Natural killer cell (primary cell): ENCODE measurements at regions not wholly inside any gene's neighbourhood (a gene's known extent, or its start where the extent isn't known, plus 50 kb on each side); places are given as distances from the start of the nearest gene placed in this dataset.

Experiments
- ATAC-seq, 3 donors: fragments of 150-1000 bp in 2 of 3; fragments of 200-7000 bp in 1 of 3; cut with Tn5 transposase; 1 replicate in 1 of 3; 2 replicates in 2 of 3; pipeline ENCODE4 v1.10.0; 2021; ENCODE audit warnings: mild to moderate bottlenecking in 2 of 3, moderate library complexity in 2 of 3
- DNase-seq, 2 donors: peaks; one replicate each; pipeline versions ENCODE4 v3.0.0 to v3.0.0-alpha.2; 2013 to 2021; ENCODE audit warnings: mixed read lengths in 1 of 2
- H3K27ac ChIP-seq: one replicate; pipeline ENCODE4 v1.5.1; 2013; ENCODE audit warnings: mild to moderate bottlenecking, low read length
- H3K27me3 ChIP-seq: one replicate; pipeline ENCODE4 v1.6.1; 2013; ENCODE audit warnings: low read length; ENCODE audit not compliant: control insufficient read depth, insufficient read depth
- H3K36me3 ChIP-seq: one replicate; pipeline ENCODE4 v1.6.1; 2013; ENCODE audit warnings: low read length; ENCODE audit not compliant: control insufficient read depth, insufficient read depth
- H3K4me1 ChIP-seq: one replicate; pipeline ENCODE4 v1.6.1; 2013; ENCODE audit warnings: low read length; ENCODE audit not compliant: control insufficient read depth, insufficient read depth
- H3K4me3 ChIP-seq: one replicate; pipeline ENCODE4 v1.5.1; 2013; ENCODE audit warnings: low read length
- H3K9me3 ChIP-seq: one replicate; pipeline ENCODE4 v1.6.1; 2013; ENCODE audit warnings: low read length; ENCODE audit not compliant: control insufficient read depth, insufficient read depth
- H3K27ac Mint-ChIP-seq, 2 donors: one replicate each; pipeline ENCODE4 v1.8.0; 2022; ENCODE audit warnings: mild to moderate bottlenecking in 2 of 2, mixed read lengths in 2 of 2, moderate library complexity in 1 of 2
- H3K27me3 Mint-ChIP-seq, 2 donors: one replicate each; pipeline ENCODE4 v1.8.0; 2022; ENCODE audit warnings: low read depth in 2 of 2, mixed read lengths in 2 of 2
- H3K36me3 Mint-ChIP-seq: one replicate; pipeline ENCODE4 v1.8.0; 2022; ENCODE audit warnings: mixed read lengths
- H3K4me1 Mint-ChIP-seq, 2 donors: one replicate each; pipeline ENCODE4 v1.8.0; 2022; ENCODE audit warnings: mixed read lengths in 2 of 2
- H3K4me3 Mint-ChIP-seq: one replicate; pipeline ENCODE4 v1.8.0; 2022; ENCODE audit warnings: mild to moderate bottlenecking, moderate library complexity, mixed read lengths
- H3K9me3 Mint-ChIP-seq, 2 donors: one replicate each; pipeline ENCODE4 v1.8.0; 2022; ENCODE audit warnings: mixed read lengths in 2 of 2
- CTCF ChIP-seq: fragments of 200-600 bp; IDR thresholded peaks from one replicate; pipeline ENCODE4 v1.8.0; 2022; ENCODE audit warnings: antibody characterized with exemption
- WGBS: methylation state at CpG from one replicate; pipeline ENCODE4 v1.1.7; 2013; ENCODE audit warnings: missing lambda C conversion rate; ENCODE audit not compliant: insufficient coverage; 5-methylcytosine and 5-hydroxymethylcytosine counted together
- intact Hi-C: fragments of 100-400 bp; cut with micrococcal nuclease; formaldehyde crosslinking; loops from one replicate; pipeline ENCODE4 v1.14.2; 2022

- intact Hi-C loops, result no loop called here
- Mint-ChIP-seq H3K4me1 (peaks cover 0 to 5% of the 10 kb centered on the region in 2 donors), H3K4me3 (no peak overlapping the region), H3K27ac (no peak overlapping the region), H3K27me3 (peaks cover 3 to 13% of the 10 kb centered on the region in 2 donors), H3K36me3 (no peaks in the 10 kb centered on the region), H3K9me3 (no peaks in the 10 kb centered on the region)
- H3K36me3 ChIP-seq, result no peaks in the 10 kb centered on the region
- WGBS, result 68% methylated on average over 4 of the region's 5 CpGs
- no peak overlapping the region for H3K27ac ChIP-seq
- no peaks in the 10 kb centered on the region for H3K4me1 ChIP-seq
- ATAC-seq (no peak), DNase-seq (no peak)
- H3K4me3 ChIP-seq, result no peak overlapping the region
- TF ChIP-seq CTCF, result no peak
- H3K9me3 ChIP-seq, result no peaks in the 10 kb centered on the region
- no peaks in the 10 kb centered on the region for H3K27me3 ChIP-seq
Measured at GRCh38 chr13:76797361-76797760, 88.8 kb downstream of the KCTD12 start.

GRCh38 chr13:76796851-76797250 lies 89.4 kb downstream of the KCTD12 start:
- H3K36me3 Mint-ChIP-seq, result no peaks in the 10 kb centered on the region

GRCh38 chr13:76795701-76796695 lies 90.2 kb downstream of the KCTD12 start:
- Histone ChIP-seq H3K9me3 (no peaks in the 10 kb centered on the region), H3K27me3 (no peaks in the 10 kb centered on the region), H3K4me1 (no peaks in the 10 kb centered on the region), H3K36me3 (no peaks in the 10 kb centered on the region), H3K27ac (no peak overlapping the region), H3K4me3 (no peak overlapping the region)
- no peak for DNase-seq
- peaks cover 0 to 5% of the 10 kb centered on the region in 2 donors for H3K4me1 Mint-ChIP-seq
- TF ChIP-seq CTCF, result no peak
- peaks cover 3 to 13% of the 10 kb centered on the region in 2 donors for H3K27me3 Mint-ChIP-seq
- no peaks in the 10 kb centered on the region for H3K36me3 Mint-ChIP-seq
- no peak for ATAC-seq
- intact Hi-C loops, result no loop called here
- no peak overlapping the region for H3K4me3 Mint-ChIP-seq
- no peaks in the 10 kb centered on the region for H3K9me3 Mint-ChIP-seq
- whole genome bisulfite sequencing, result 94% methylated on average over 4 of the region's 5 CpGs
- H3K27ac Mint-ChIP-seq, result no peak overlapping the region

More at GRCh38 chr13:76796851-76797250, 89.4 kb downstream of the KCTD12 start:
- no peak overlapping the region for H3K27ac ChIP-seq
- peaks cover 3 to 13% of the 10 kb centered on the region in 2 donors for H3K27me3 Mint-ChIP-seq
- no peak overlapping the region for H3K4me3 ChIP-seq
- no peak for TF ChIP-seq CTCF
- no peaks in the 10 kb centered on the region for H3K27me3 ChIP-seq
- ATAC-seq (no peak), DNase-seq (no peak)
- H3K4me1 ChIP-seq, result no peaks in the 10 kb centered on the region
- no peaks in the 10 kb centered on the region for H3K36me3 ChIP-seq
- no CpG with 5 or more reads among the region's 3 CpGs for WGBS
- peaks cover 0 to 5% of the 10 kb centered on the region in 2 donors for H3K4me1 Mint-ChIP-seq
- no peaks in the 10 kb centered on the region for H3K9me3 ChIP-seq
- no peak overlapping the region for H3K4me3 Mint-ChIP-seq
- intact Hi-C loops, result no loop called here
- no peak overlapping the region for H3K27ac Mint-ChIP-seq
- no peaks in the 10 kb centered on the region for H3K9me3 Mint-ChIP-seq
